HG02588 (cell line): ENCODE measurements at regions not wholly inside any gene's neighbourhood (a gene's known extent, or its start where the extent isn't known, plus 50 kb on each side); places are given as distances from the start of the nearest gene placed in this dataset.
A peak's percentile ranks its signal among the peaks of the same experiment; 100 is the strongest.

Experiments used
- ATAC-seq: cut with Tn5 transposase; IDR thresholded peaks from one replicate; pipeline ENCODE4 v1.9.1; 2021; ENCODE audit warnings: mild to moderate bottlenecking, moderate library complexity; ENCODE audit not compliant: unreplicated experiment

DNA sequence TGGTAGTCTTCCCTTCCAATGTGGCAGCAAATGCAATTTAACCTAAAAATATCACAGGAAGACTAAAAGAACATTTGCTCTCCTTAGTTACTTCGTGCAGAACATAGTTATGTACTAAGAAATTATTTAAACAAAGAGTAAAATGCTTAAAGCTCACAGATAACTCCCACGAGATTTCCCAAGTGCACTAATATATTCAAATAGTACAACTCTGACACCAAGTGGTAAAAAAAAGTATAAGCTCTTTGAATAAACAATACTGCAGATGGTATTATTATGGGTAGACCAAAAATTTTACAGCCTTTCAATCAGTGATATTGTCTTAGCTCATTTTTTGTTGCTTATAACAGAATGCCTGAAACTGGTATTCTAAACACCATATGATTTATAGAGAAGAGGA lies 52.8 kb upstream of the FILIP1 start:
- ATAC-seq = no peak

GRCh38 chr6:75550544-75551167 lies 51.0 kb upstream of the SENP6 start:
- ATAC-seq = peak; percentile 60

- ATAC-seq = no peak
These were observed 50.2 kb upstream of the SENP6 start for GRCh38 chr6:75551367-75551952.
